T-helper 2 cell (primary cell): ENCODE measurements at regions not wholly inside any gene's neighbourhood (a gene's known extent, or its start where the extent isn't known, plus 50 kb on each side); places are given as distances from the start of the nearest gene placed in this dataset.

ENCODE experiments used
- DNase-seq, 5 experiments: peaks; one replicate each; pipeline versions ENCODE4 v3.0.0 to v3.0.0-alpha.2; 2012 to 2022

GRCh38 chr18:72940986-72941385, 73.2 kb upstream of the NETO1 start:
- no peak for DNase-seq

GRCh38 chr18:72940509-72940908, 72.7 kb upstream of the NETO1 start:
- DNase-seq: no peak

- DNase-seq: no peak
Measured at GRCh38 chr18:72935744-72936143, 68.0 kb upstream of the NETO1 start.

GRCh38 chr18:72922895-72923294, 55.1 kb upstream of the NETO1 start:
- no peak for DNase-seq
